ENCODE measurements at regions not wholly inside any gene's neighbourhood (a gene's known extent, or its start where the extent isn't known, plus 50 kb on each side); places are given as distances from the start of the nearest gene placed in this dataset.
A peak's percentile ranks its signal among the peaks of the same experiment; 100 is the strongest.

DNA sequence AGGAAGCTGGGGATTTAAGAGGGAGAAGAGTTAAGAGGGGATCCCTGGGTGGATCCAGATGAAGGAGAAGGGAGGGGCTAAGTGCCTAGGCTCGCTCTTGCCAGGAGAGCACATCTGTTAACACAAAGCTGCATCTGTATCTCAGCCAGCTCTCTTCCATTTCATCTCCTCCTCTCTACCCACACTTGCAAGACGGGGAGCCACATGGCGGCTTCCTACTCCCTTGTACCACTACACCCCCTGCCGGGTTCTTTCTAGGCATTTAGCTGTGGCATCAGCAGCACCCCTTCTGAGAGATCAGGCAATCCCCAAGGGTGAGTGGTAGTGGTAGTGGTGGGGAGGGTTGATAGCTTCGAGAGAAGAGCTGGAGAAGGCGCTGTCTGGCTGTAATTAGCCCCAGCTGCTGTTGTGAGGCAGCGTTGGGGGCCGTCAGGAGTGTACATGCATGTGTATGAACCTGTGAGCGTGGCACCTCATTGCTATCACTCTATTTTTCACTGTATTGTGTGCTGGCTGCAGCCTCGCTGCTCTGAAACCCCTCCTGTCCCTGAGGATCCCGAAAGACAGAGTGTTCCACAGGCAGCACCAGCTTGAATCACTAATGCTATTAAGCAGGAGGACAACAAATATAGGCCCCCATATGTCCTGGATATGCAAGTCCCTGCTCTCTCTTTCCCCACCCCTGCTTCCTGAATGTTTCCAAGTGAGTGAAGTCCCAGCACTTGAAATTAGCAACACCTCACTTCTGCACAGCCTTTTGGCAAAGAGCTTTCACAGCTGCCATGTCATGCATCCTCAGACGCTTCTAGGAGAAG lies 73.7 kb downstream of the RTL9 start:
- no peak for DNase-seq (ENCODE audit: low spot score)

- DNase-seq (ENCODE audit: low spot score), result no peak
Measured at GRCh38 chrX:110432906-110433215, 74.2 kb downstream of the RTL9 start.

DNA sequence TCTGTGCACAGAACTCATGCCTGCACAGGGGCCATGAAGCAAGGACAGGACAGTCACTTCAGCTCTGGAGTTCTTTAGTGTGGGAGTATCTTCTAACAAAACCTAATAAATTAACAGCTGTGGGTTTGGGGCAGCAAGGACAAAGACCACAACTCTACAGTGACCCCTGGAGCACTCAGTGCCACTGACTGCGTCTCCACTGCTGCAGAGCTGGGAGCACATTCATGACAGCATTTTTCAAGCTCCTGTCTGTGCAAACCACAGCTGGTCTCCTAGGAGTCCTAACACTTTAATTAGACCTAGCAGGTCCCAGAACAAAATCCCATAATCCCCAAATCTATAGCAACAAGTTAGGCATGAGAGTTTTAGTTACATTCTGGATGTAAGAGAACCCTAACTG lies 76.5 kb downstream of the RTL9 start:
- no peak for DNase-seq (ENCODE audit: low spot score)

- DNase-seq (ENCODE audit: low spot score), result no peak
Measured at GRCh38 chrX:110436523-110436922, 77.9 kb downstream of the RTL9 start.

DNA sequence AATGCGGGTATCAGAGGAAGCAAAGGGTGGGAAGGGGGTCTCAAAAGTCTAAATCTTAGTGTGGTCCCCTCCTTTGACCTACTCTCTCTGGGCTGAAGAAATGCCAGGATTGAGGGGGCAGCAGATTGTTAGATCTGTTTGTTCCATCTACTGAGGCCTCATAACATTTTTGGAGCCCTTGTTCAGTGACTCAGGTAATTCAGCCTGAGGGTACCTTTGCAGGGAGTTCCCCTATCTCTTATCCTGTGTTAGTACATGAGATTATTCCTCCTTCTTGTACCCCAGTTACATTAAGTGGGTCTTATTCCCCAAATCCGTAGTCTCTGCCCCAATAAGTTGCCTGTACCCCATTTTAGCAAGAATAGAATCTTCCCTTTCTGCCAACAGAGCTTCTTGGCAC lies 79.0 kb downstream of the RTL9 start:
- DNase-seq (ENCODE audit: low spot score), result no peak

GRCh38 chrX:110440016-110440805 lies 81.6 kb downstream of the RTL9 start:
- no peak for DNase-seq (ENCODE audit: low spot score)

DNA sequence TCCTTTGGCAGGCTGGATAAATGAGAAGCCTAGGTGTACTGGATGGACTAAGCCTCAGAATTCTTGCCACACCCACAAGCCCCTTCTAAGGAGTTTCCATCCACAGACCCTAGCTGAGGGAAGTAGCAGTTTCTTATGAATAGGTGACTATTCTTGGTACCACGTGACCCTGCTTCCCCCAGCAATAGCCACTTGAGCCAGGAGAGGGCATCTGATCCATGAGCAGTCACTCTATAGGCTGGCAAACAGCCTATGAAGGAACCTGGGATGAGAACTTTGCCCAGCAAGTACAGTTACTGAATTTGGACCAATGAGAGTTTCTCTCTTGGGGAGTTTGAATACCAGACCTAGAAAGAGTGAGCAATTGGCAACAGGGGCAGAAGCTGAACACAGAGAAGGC lies 84.0 kb downstream of the RTL9 start:
- no peak for DNase-seq (ENCODE audit: low spot score)

DNA sequence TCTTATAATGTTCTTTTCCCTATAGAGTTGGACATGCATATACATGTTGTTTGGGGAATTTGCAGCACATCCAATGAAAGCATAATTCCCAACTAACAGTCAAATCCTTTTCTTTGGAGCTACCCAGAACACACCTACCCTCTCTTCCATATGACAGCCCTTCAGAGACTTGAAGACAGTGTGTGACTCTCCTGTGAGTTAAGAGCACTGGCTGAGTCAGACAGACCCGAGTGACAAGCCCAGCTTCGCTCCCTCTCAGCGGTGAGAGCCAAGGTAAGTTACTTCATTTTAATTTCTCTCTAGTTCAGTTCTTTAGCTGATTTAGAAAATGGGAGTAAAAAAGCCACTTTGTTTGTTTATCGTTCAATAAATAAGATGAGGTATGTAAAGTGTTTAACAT lies 86.3 kb downstream of the RTL9 start:
- DNase-seq (ENCODE audit: low spot score), result no peak

DNA sequence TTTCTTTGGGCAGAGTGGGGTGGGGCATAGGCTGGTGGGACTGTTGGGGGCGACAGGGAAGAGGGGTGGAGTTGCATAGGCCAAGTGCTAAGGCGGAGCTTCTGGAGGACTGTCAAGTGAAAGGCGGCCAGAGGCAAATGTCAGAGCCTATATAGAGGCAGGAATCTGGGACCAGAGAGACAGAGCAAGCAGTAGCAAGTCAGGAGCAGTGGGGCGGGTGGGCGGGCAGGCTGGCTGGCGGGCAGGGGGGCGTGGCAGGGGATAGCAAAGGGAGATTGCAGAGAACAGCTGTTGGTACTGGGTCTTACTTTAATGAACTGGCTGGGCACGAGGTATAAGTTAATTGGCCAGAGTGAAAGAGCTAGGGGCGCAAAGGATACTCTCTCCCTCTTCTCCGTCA lies 89.8 kb downstream of the RTL9 start:
- no peak for DNase-seq (ENCODE audit: low spot score)

DNA sequence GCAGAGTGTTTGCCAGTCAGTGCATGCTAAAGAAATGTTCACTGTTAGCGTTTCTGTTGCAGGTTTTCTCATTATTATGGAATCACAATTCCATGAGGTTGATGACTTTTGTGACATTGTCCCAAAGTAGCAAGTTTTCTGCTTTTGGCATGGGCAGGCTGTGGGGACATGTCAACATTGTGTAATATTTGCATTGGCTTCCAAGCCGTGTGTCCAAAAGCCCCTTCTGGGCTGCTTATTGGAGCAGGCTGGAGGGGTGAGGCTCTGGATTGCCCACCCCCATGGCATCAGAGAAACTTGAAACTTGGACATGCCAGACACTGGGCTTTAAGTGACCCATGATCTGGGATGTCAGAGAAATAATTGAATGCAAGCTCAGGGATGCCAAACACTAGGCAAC lies 90.7 kb downstream of the RTL9 start:
- no peak for DNase-seq (ENCODE audit: low spot score)

GRCh38 chrX:110450050-110450449 lies 91.4 kb downstream of the RTL9 start:
- peak; percentile 70 for DNase-seq (ENCODE audit: low spot score)

DNA sequence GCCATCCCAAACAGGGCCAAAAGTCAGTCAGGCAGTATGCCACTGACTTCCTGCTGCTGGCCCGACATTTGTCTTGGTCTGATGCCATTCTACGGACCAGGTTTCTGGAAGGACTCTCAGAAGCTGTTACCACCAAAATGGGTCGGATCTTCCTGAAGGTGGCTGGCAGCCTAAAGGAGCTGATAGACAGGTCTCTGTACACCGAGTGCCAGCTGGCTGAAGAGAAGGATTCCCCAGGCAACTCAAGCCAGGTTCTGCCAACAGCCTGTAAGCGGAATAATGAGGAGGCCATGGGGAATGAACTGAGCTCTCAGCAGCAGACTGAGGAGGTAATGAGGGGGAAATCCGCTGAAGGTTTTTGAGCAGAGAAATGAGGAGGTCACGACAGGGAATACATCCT lies 95.7 kb downstream of the RTL9 start:
- no peak for DNase-seq (ENCODE audit: low spot score)

DNA sequence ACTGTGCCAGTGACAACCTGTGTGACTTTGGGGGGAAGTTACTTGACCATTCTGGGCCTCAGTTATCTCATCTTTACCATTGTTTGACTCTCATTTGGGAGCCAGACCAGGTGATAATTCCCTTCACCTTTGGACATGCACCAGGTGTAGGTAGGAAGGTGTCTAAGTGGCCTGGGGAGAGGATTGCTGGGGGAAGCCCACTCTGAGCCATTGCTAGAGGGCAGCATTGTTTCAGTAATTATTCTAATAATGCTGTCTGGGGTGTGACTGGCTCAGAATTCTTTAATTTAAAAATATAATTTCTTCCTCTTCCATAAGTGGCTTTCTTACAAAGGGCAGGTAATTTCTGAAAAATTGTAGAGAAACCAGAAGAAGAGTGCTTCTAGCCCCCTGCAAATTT lies 104.3 kb downstream of the RTL9 start:
- DNase-seq (ENCODE audit: low spot score), result peak; percentile 27

GRCh38 chrX:110466790-110467189 lies 108.1 kb downstream of the RTL9 start:
- no peak for DNase-seq (ENCODE audit: low spot score)

GRCh38 chrX:110472265-110472664 lies 113.6 kb downstream of the RTL9 start:
- no peak for DNase-seq (ENCODE audit: low spot score)

- no peak for DNase-seq (ENCODE audit: low spot score)
Measured at GRCh38 chrX:110477593-110478228, 119.1 kb downstream of the RTL9 start.

DNA sequence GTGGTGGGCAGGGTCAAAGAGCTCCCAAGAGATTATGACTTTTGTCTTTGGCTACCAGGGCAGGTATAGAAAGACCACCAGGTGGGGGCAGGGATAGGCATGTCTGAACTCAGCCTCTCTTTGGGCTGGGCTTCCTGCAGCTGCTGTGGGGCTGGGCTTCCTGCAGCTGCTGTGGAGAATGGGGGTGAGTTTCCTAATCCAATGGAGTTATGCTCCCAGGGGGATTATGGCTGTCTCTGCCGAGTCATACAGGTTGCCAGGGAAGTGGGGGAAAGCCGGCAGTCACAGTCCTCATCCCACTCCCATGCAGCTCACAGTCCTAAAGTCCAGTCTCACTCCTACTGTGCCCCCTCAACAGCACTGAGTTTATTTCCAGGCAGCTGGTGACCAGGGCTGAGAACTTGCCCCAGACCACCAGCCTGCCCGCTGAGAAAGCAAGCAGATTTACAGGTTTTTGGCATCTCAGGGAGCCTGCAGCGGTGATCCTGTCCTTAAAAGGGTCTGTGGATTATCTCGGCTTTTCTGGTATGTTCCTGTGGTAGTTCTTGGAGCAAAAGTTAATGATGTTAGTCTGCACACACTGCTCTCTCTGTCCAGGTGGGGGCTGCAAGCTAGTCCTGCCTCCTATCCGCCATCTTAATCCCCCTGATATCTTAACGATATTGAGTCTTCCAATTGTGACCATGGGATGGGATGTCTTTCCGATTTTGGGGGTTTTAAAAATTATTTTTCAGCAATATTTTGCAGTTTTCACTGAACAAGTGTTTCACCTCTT lies 133.4 kb downstream of the RTL9 start:
- no peak for DNase-seq (ENCODE audit: low spot score)

DNA sequence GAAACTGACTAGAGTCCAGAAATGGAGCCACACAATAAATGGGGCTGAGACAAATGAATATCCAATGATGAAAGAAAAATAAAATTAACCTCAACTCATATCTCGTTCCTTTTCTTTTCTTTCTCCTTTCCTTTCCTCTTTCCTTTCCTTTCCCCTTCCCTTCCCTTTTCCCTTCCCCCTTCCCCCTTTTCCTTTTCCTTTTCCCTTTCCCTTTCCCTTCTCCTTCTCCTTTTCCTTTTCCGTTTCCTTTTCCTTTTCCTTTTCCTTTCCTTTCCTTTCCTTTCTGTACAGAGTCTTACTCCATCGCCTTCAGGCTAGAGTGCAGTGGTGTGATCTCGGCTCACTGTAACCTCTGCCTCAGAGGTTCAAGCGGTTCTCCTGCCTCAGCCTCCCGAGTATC lies 146.3 kb downstream of the RTL9 start:
- no peak for DNase-seq (ENCODE audit: low spot score)

DNA sequence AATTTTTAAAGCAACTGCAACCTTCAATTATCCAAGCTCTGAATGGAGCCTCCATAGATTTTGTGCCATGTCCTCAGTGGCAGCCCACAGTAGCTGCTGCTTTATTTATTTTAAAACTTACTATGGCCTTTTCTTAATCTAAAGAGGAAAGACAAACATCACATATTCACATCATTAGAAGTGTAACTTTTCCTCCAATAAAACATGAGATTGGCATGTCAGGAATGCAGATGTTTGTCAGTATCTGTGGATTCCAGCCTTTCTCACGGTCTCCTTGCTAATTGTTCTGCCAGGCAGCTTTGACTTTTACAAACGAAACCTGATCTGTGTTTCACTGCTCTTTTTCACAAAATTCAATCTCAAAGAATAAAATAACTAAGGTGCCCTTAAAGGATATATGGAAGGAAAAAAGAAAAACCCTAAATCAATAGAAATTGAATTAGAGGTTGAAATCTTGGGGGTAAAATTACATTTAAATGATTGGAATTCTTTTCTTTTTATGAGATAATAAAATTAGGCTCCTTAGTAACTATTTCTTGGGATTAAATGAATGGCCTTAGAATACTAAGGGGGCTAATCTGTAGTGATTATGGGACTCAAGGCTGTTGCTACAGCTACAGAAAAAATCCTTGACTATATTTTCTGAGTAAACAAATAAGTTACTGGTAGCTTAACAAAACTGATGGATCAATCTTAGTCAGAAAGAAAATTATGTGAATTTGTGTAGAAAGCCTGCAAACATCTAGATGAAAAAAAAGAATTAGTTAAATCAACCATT lies 151.3 kb downstream of the RTL9 start:
- peak; percentile 4 for DNase-seq (ENCODE audit: low spot score)

GRCh38 chrX:110511238-110511637 lies 152.6 kb downstream of the RTL9 start:
- DNase-seq (ENCODE audit: low spot score), result no peak

DNA sequence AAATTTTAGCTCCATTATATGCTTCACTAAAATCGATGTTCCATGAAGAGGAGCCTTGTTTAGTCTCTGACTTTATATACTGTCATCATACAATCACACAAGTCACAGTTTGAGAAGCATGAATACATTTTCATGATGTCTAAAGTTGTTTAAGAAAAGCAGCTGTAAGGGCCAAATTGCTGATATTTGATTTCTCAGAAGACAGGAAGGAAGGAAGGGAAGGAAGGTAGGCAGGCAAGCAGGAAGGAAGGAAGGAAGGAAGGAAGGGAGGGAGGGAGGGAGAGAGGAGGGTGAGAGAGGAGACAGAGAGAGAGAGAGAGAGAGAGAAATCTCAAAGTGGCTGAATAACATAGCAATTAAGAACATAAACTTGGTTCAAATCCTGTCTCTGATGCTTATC lies 153.7 kb downstream of the RTL9 start:
- DNase-seq (ENCODE audit: low spot score), result no peak

DNA sequence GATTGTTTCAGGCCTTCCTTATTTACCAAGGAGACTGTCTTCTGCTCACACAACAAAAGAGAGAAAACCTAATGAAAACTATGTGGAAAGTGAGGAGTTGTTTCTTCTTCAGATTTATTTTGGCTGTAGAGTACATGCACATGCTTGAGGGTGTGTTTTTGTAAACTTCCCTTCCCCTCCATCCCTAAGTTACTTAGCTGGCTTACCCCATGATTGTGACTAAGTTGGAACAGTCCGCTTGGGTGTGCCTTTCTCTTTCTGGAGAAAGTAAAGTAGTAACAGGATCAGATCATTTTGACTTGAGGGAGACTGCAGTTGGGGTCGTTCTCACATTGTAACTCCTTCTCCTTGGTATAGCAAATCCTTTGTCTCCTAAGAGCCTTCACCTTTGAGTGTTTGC lies 155.9 kb downstream of the RTL9 start:
- no peak for DNase-seq (ENCODE audit: low spot score)

Measured in GM03348 (cell line).